ENCODE measurements at regions not wholly inside any gene's neighbourhood (a gene's known extent, or its start where the extent isn't known, plus 50 kb on each side); places are given as distances from the start of the nearest gene placed in this dataset.

- DNase-seq, result no peak
Observed at GRCh38 chr2:104016801-104017200, 837.1 kb upstream of the POU3F3 start.

GRCh38 chr2:104023306-104023705 is 830.6 kb upstream of the POU3F3 start:
- DNase-seq, result no peak
- no peak for TF ChIP-seq POLR2A (IDR thresholded peaks at IDR 0.05; ENCODE audit: low read length)
- TF ChIP-seq GATA1 (IDR thresholded peaks at IDR 0.05; ENCODE audit: low read depth, low read length), result no peak

More at GRCh38 chr2:104016801-104017200, 837.1 kb upstream of the POU3F3 start:
- TF ChIP-seq GATA1 (IDR thresholded peaks at IDR 0.05; ENCODE audit: low read depth, low read length) (no peak), POLR2A (IDR thresholded peaks at IDR 0.05; ENCODE audit: low read length) (no peak)

- DNase-seq, result no peak
- TF ChIP-seq GATA1 (IDR thresholded peaks at IDR 0.05; ENCODE audit: low read depth, low read length) (no peak), POLR2A (IDR thresholded peaks at IDR 0.05; ENCODE audit: low read length) (no peak)
Observed at GRCh38 chr2:104023765-104024164, 830.1 kb upstream of the POU3F3 start.

GRCh38 chr2:104025295-104025694 is 828.6 kb upstream of the POU3F3 start:
- TF ChIP-seq POLR2A (IDR thresholded peaks at IDR 0.05; ENCODE audit: low read length), result no peak

GRCh38 chr2:104026725-104027124 is 827.2 kb upstream of the POU3F3 start:
- no peak for DNase-seq
- TF ChIP-seq POLR2A (IDR thresholded peaks at IDR 0.05; ENCODE audit: low read length) (no peak), GATA1 (IDR thresholded peaks at IDR 0.05; ENCODE audit: low read depth, low read length) (no peak)

More at GRCh38 chr2:104025295-104025694, 828.6 kb upstream of the POU3F3 start:
- no peak for DNase-seq

- no peak for DNase-seq
- no peak for TF ChIP-seq GATA1 (IDR thresholded peaks at IDR 0.05; ENCODE audit: low read depth, low read length)
Observed at GRCh38 chr2:104027321-104027720, 826.6 kb upstream of the POU3F3 start.

GRCh38 chr2:104028061-104028460 is 825.9 kb upstream of the POU3F3 start:
- no peak for TF ChIP-seq POLR2A (IDR thresholded peaks at IDR 0.05; ENCODE audit: low read length)
- no peak for TF ChIP-seq GATA1 (IDR thresholded peaks at IDR 0.05; ENCODE audit: low read depth, low read length)
- DNase-seq, result no peak

- no peak for TF ChIP-seq POLR2A (IDR thresholded peaks at IDR 0.05; ENCODE audit: low read length)
- TF ChIP-seq GATA1 (IDR thresholded peaks at IDR 0.05; ENCODE audit: low read depth, low read length), result no peak
- DNase-seq, result peak in 1 of 2 experiments; percentile 3
Observed at GRCh38 chr2:104033399-104033798, 820.5 kb upstream of the POU3F3 start.

- no peak for DNase-seq
- TF ChIP-seq POLR2A (IDR thresholded peaks at IDR 0.05; ENCODE audit: low read length) (no peak), GATA1 (IDR thresholded peaks at IDR 0.05; ENCODE audit: low read depth, low read length) (no peak)
Observed at GRCh38 chr2:104040771-104041170, 813.1 kb upstream of the POU3F3 start.

GRCh38 chr2:104041351-104041750 is 812.6 kb upstream of the POU3F3 start:
- TF ChIP-seq POLR2A (IDR thresholded peaks at IDR 0.05; ENCODE audit: low read length) (no peak), GATA1 (IDR thresholded peaks at IDR 0.05; ENCODE audit: low read depth, low read length) (no peak)
- no peak for DNase-seq

GRCh38 chr2:104043864-104044263 is 810.1 kb upstream of the POU3F3 start:
- TF ChIP-seq GATA1 (IDR thresholded peaks at IDR 0.05; ENCODE audit: low read depth, low read length) (no peak), POLR2A (IDR thresholded peaks at IDR 0.05; ENCODE audit: low read length) (no peak)
- no peak for DNase-seq

- TF ChIP-seq POLR2A (IDR thresholded peaks at IDR 0.05; ENCODE audit: low read length), result no peak
- no peak for TF ChIP-seq GATA1 (IDR thresholded peaks at IDR 0.05; ENCODE audit: low read depth, low read length)
Observed at GRCh38 chr2:104045071-104045470, 808.8 kb upstream of the POU3F3 start.

GRCh38 chr2:104046466-104046865 is 807.4 kb upstream of the POU3F3 start:
- DNase-seq, result no peak
- TF ChIP-seq POLR2A (IDR thresholded peaks at IDR 0.05; ENCODE audit: low read length) (no peak), GATA1 (IDR thresholded peaks at IDR 0.05; ENCODE audit: low read depth, low read length) (no peak)

More at GRCh38 chr2:104045071-104045470, 808.8 kb upstream of the POU3F3 start:
- no peak for DNase-seq

- TF ChIP-seq POLR2A (IDR thresholded peaks at IDR 0.05; ENCODE audit: low read length) (no peak), GATA1 (IDR thresholded peaks at IDR 0.05; ENCODE audit: low read depth, low read length) (no peak)
- no peak for DNase-seq
Observed at GRCh38 chr2:104047516-104047915, 806.4 kb upstream of the POU3F3 start.

- no peak for DNase-seq
- TF ChIP-seq POLR2A (IDR thresholded peaks at IDR 0.05; ENCODE audit: low read length) (no peak), GATA1 (IDR thresholded peaks at IDR 0.05; ENCODE audit: low read depth, low read length) (no peak)
Observed at GRCh38 chr2:104049438-104049837, 804.5 kb upstream of the POU3F3 start.

- TF ChIP-seq POLR2A (IDR thresholded peaks at IDR 0.05; ENCODE audit: low read length), result no peak
- TF ChIP-seq GATA1 (IDR thresholded peaks at IDR 0.05; ENCODE audit: low read depth, low read length), result no peak
- DNase-seq, result no peak
Observed at GRCh38 chr2:104049981-104050380, 803.9 kb upstream of the POU3F3 start.
